ENCODE measurements at regions not wholly inside any gene's neighbourhood (a gene's known extent, or its start where the extent isn't known, plus 50 kb on each side); places are given as distances from the start of the nearest gene placed in this dataset.

DNA sequence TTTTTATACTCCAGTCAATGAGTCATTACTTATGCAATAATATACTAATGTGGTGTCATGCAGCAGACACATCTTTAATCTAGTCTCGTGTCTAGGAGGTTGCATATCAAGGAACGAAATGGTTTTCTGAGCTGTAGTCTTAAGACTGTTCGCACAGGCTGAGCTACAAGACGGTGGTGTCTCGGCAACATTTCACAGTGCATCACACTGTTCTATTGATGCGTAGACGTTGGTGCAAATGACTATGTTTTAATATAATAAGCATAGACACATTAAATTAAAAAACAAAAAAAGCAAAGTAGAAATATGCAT, 864.2 kb downstream of the GALR1 start:
- TF ChIP-seq, protein P1, sequence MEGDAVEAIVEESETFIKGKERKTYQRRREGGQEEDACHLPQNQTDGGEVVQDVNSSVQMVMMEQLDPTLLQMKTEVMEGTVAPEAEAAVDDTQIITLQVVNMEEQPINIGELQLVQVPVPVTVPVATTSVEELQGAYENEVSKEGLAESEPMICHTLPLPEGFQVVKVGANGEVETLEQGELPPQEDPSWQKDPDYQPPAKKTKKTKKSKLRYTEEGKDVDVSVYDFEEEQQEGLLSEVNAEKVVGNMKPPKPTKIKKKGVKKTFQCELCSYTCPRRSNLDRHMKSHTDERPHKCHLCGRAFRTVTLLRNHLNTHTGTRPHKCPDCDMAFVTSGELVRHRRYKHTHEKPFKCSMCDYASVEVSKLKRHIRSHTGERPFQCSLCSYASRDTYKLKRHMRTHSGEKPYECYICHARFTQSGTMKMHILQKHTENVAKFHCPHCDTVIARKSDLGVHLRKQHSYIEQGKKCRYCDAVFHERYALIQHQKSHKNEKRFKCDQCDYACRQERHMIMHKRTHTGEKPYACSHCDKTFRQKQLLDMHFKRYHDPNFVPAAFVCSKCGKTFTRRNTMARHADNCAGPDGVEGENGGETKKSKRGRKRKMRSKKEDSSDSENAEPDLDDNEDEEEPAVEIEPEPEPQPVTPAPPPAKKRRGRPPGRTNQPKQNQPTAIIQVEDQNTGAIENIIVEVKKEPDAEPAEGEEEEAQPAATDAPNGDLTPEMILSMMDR (IDR thresholded peaks at IDR 0.05; ENCODE audit: borderline replicate concordance, extremely low read depth, low read length, poor library complexity, severe bottlenecking): no peak
- TF ChIP-seq EZH2 (IDR thresholded peaks at IDR 0.05; ENCODE audit: borderline replicate concordance, low read depth, low read length, severe bottlenecking): no peak

Measured in DND-41 (cell line).